Chondrocyte (in vitro differentiated cells): ENCODE measurements at regions not wholly inside any gene's neighbourhood (a gene's known extent, or its start where the extent isn't known, plus 50 kb on each side); places are given as distances from the start of the nearest gene placed in this dataset.
A peak's percentile ranks its signal among the peaks of the same experiment; 100 is the strongest.

ENCODE experiments used
- DNase-seq: peaks from one replicate; pipeline ENCODE4 v3.0.0; 2021; ENCODE audit warnings: mixed read lengths, low spot score
- H3K27ac Mint-ChIP-seq: one replicate; pipeline ENCODE4 v1.8.0; 2021; ENCODE audit warnings: mild to moderate bottlenecking, moderate library complexity, mixed read lengths; ENCODE audit not compliant: unreplicated experiment
- H3K27me3 Mint-ChIP-seq: 2 replicates; pipeline ENCODE4 v1.8.0; 2021; ENCODE audit warnings: low read depth, mixed read lengths
- H3K36me3 Mint-ChIP-seq: 2 replicates; pipeline ENCODE4 v1.8.0; 2021; ENCODE audit warnings: low read depth, mixed read lengths
- H3K4me1 Mint-ChIP-seq: 2 replicates; pipeline ENCODE4 v1.8.0; 2021; ENCODE audit warnings: low read depth, mild to moderate bottlenecking, mixed read lengths
- H3K4me3 Mint-ChIP-seq: one replicate; pipeline ENCODE4 v1.8.0; 2021; ENCODE audit warnings: mild to moderate bottlenecking, moderate library complexity, mixed read lengths; ENCODE audit not compliant: unreplicated experiment
- H3K9me3 Mint-ChIP-seq: 2 replicates; pipeline ENCODE4 v1.8.0; 2021; ENCODE audit warnings: low read depth, mixed read lengths
- CTCF ChIP-seq: fragments of 200-600 bp; sonication (generic); IDR thresholded peaks from 2 replicates; pipeline ENCODE4 v1.5.0; 2021; ENCODE audit warnings: antibody characterized with exemption, mild to moderate bottlenecking, moderate library complexity

- DNase-seq, result no peak
- no peak for TF ChIP-seq CTCF
- Mint-ChIP-seq H3K27me3 (no peaks in the 10 kb centered on the region), H3K4me3 (no peak overlapping the region), H3K9me3 (peaks cover 13% of the 10 kb centered on the region), H3K36me3 (peaks cover 2% of the 10 kb centered on the region), H3K4me1 (peaks cover 5% of the 10 kb centered on the region), H3K27ac (no peak overlapping the region)
Measured at GRCh38 chr6:140915551-140915950, 1217.2 kb upstream of the GJE1 start.

- Mint-ChIP-seq H3K27me3 (no peaks in the 10 kb centered on the region), H3K27ac (no peak overlapping the region), H3K36me3 (no peaks in the 10 kb centered on the region), H3K4me3 (no peak overlapping the region), H3K9me3 (peaks cover 13% of the 10 kb centered on the region), H3K4me1 (peaks cover 5% of the 10 kb centered on the region)
- peak; percentile 50 for TF ChIP-seq CTCF
- no peak for DNase-seq
Measured at GRCh38 chr6:140915103-140915502, 1217.6 kb upstream of the GJE1 start.

- no peaks in the 10 kb centered on the region for H3K27me3 Mint-ChIP-seq
- H3K4me3 Mint-ChIP-seq, result no peak overlapping the region
- DNase-seq, result no peak
- H3K9me3 Mint-ChIP-seq, result peaks cover 7% of the 10 kb centered on the region
- H3K36me3 Mint-ChIP-seq, result no peaks in the 10 kb centered on the region
- TF ChIP-seq CTCF, result no peak
- H3K27ac Mint-ChIP-seq, result no peak overlapping the region
- peaks cover 14% of the 10 kb centered on the region for H3K4me1 Mint-ChIP-seq
Measured at GRCh38 chr6:140912686-140913085, 1220.0 kb upstream of the GJE1 start.

GRCh38 chr6:140909625-140910024 lies 1223.1 kb upstream of the GJE1 start:
- H3K36me3 Mint-ChIP-seq, result no peaks in the 10 kb centered on the region
- peaks cover 9% of the 10 kb centered on the region for H3K4me1 Mint-ChIP-seq
- TF ChIP-seq CTCF, result no peak
- H3K27ac Mint-ChIP-seq, result no peak overlapping the region
- H3K9me3 Mint-ChIP-seq, result peaks cover 3% of the 10 kb centered on the region
- no peaks in the 10 kb centered on the region for H3K27me3 Mint-ChIP-seq
- no peak overlapping the region for H3K4me3 Mint-ChIP-seq
- no peak for DNase-seq

- no peak overlapping the region for H3K4me3 Mint-ChIP-seq
- H3K36me3 Mint-ChIP-seq, result no peaks in the 10 kb centered on the region
- TF ChIP-seq CTCF, result no peak
- H3K27ac Mint-ChIP-seq, result no peak overlapping the region
- H3K9me3 Mint-ChIP-seq, result peaks cover 3% of the 10 kb centered on the region
- H3K27me3 Mint-ChIP-seq, result no peaks in the 10 kb centered on the region
- DNase-seq, result no peak
- peaks cover 9% of the 10 kb centered on the region for H3K4me1 Mint-ChIP-seq
Measured at GRCh38 chr6:140909156-140909555, 1223.6 kb upstream of the GJE1 start.
